NCI-H2107 (cell line): ENCODE measurements at regions not wholly inside any gene's neighbourhood (a gene's known extent, or its start where the extent isn't known, plus 50 kb on each side); places are given as distances from the start of the nearest gene placed in this dataset.

Experiments used
- DNase-seq: peaks from one replicate; lab custom pipeline; 2025; lab: John Stamatoyannopoulos, UW

DNA sequence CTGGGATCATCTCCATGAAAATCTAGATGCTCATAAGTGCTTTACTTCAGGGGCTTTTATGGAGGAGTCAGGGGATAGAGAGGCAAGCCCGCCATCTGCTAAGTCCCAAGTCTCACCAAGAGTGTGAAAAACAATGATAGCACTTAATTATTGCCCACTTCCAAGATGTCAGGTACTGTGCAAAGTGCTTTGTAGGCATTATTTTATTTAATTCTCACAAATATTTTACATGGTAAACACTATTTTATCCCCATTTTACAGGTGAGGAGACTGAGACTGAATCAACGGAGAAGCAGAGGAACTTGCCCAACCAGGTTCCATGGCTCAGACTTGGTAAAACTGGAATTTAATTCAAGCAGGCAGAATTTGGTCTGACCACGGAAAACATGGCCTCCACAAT is 147.5 kb downstream of the ACKR3 start:
- no peak for DNase-seq

DNA sequence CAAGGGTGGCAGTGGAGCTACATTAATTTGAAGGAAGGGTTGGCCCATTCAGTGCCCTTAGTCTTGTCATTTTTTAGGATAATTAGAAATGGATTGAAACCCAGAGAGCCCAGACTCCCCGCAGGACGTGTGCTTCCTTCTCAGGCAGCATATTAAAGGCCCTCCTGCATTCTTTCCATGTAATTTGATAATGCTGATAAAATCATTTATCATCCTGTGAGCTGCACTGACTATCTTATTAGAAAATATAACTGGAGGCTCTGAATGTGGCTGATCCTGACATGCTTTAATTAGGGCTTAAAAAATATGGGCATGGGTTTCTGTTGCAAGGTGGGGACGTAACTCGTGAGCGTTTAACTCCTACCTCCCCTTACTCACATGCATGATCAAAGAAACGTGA is 148.1 kb downstream of the ACKR3 start:
- DNase-seq, result no peak

DNA sequence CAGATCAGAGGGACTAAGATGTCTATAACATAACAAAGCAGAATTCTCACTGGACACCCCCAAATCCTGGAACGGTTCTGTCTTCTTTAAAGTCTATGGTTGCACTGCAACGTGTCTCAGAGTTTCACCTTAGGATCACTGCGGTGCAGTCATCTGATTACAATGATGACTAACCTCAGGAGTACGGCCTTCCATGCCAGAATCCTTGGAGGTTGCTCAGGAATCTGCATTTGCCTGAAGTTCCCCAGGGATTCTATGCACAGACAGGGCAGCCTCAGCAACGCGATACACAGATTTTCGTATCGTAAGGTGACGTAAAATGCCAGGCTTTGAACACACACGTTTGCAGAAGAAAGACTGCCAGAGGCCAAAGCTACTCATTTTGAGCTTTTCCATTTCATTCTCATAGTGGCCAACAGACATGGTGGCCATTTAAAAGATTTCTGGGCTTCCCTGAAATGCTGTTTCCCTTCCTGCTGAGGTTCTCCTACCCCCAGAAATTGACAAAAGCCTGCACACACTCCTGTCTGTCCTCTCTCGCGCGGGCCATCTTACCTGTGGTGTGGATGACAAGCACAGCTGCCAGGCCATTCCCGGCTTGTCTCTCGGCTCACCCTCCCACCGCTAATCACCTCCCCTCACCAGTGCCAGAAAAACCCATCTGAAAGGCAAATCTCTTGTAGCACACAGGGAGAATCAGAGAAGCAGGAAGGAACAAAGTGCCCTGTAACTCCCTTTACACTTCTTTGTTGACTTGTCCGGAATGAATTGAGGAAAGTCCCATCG is 148.8 kb downstream of the ACKR3 start:
- DNase-seq, result no peak

DNA sequence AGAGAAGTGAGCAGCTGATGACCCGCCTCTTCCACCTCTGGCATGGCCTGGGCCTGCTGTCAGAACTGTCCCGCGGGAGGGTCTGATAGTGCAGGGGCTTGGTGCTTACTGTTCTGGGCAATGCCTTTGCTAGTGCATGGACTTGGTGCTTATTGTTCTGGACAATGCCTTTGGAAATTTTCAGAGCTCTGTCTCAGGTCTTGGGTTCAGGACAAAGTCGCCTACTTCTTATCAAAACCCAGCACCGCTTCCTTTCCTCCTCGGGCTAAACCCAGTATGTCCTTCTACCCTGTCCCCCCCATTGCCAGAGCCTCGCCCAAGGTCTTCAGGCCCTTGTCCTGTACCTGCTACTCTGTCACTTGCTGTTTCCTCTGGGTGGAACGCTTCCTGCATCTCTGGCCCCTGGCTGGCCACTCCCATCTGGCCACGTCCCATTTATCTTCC is 149.6 kb downstream of the ACKR3 start:
- DNase-seq, result no peak

DNA sequence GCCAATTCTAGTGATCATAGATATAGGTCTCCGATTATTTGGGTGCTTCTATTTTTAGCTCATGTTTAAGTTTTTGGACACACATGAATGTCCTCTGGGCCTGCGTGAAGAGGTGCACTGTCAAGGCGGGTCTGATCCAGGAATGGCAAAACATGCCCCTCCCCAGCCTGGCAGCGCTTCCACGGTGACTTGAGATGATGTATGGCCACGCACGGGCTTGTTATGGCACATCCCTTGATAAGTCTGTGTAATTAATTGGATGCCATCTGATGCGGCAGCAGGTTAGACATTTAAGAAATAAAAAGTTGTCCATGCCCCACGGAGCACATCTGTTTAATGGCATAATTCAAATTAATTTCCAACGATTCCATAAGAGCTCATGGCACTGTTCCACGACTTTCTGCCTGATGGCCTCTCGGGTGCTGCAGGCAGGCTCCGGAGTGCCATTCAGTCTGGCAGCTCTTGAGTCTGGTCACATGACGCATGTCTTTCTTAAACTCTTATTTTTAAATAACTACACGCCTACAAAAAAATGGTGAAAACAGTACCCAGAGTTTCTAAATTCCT is 151.4 kb downstream of the ACKR3 start:
- DNase-seq, result no peak

DNA sequence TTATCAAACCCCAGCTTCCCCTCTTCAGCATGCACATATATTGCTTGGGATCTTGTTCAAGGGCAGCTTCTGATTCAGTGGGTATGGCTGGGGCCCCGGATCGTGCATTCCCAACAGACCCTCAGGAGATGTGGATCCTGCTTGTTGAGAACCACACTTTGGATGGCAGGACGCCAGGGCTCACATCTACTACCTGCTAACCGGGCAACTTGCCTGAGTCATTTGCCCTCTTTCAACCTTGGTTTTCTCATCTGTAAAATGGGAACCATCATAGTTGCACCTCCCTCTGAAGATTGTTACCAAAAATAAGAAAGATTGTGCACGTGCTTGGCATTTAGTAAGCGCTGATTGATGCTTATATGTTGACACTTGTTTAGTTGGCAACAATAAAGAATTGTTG is 154.6 kb downstream of the ACKR3 start:
- no peak for DNase-seq

DNA sequence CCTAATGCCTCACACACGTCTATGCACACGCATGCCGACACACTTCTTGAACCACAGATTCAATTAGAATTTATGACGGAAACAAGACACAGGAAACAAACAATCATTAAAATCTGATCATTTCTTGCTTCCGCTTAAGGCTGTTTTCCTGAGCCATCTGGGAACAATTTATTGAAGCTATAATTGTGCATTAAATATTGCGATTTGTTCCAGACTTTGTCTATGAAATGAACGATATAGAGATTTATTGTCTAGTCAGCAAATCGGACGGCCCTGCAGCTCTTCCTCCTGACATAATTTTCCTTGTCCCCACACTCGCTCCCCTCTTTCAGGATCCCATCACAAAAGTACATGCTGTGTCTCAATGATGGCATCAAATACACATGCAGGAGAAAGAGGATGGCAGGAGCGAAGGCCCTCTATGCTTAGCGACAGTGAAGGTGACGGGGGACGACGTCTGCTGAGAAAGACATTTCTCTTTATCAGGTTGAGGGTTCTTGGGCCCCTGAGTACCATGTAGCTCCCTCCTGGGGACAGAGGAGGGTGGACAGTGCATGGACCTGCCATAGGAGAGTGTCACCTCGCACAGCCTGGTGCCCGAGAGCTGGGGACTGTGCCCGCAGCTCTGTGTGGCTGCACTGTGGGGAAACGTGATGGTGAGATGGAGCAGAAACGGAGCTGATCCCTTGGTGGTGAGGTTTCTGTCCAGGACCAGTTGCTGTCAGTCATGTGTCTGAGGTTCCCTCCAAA is 157.3 kb downstream of the ACKR3 start:
- no peak for DNase-seq

DNA sequence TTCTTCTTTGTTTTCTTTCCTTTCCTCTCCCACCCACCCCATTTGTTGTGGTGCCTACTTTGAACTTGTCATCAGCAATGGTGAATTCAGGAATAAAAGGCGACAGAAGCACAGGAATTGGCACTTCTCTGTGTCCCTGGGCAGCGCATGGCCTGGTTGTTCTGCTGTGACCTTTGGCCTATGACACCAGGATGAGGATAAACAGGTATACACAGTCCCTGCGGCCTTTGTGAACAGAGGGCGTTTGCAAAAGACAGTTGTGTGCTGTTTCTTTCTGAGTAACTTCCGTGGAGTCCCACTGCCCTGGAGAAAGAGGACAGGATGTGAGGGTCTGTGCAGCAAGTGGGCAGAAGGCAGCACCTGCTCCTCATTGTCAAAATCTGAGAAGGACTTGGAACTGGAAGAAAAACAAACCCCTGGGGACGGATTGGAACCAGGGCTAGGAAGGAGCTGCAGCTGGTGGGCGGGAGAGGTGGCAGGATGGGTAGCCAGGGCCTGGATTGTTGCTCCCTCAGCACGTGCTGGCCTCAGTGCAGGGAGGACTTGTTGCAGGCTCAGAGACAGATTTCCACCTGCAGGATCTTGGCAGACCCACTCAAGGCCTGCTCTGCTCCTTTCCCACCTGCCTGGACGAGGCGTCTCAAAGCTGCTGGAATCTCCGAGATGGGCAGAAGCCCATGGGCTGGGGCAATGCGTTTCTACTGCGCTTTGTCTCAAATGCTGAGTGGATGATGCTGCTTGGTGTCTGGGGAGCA is 159.5 kb downstream of the ACKR3 start:
- DNase-seq, result no peak

DNA sequence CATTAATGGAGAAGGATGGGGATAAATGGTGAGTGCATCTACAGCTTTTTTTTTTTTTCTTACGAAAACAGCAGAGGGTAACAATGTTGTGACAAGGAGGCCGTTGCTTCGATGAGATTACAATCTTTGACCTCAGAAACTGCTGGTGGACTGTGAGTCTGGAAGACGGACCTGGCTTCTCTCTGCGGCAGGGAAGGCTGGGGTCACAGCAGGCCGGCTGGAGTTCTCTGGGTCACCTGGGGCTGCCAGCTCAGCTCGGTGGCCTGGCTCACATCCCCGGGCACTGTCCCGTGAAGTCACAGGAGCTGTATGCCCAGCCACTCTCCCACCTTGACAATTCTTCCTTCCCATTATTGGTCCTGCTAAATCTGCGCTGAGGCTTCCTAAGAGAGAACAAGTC is 160.8 kb downstream of the ACKR3 start:
- DNase-seq, result no peak

DNA sequence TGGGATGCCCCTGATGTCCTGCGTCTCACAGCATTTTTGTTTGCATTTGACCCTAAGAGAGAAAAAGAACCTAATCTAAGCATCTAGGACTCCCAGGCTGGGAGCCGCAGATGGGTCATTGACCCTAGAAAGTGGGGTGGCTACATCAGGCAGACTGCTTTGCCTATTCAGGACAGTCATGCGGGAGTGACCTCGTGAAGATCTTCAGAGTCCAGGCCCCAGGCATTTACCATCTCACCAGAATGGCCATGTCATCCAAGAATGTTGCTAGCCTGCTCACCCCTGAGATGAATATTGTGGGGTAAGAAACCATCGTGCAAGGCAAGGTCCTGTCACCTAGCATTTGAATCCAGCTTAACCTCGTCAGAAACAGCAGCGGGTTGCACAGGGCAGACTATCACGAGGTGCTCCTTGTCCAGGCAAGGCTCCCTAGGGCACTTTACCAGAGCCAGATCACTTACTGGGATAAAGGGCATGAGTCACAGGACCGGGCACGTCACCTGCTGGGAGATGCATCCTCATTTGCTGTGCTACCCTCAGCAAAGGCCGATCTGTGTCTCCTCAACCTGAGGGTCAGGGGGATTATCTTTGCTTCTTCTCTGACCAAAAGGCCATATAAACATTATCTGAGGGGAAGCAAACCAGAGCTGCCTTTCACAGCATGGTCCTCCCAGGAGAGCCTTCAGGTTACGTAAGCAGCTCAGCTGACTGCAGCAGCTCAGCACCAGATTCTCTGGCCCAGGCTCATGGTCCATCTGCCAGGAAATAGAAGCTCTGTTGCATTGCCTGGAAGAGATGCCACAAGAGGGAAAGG is 162.3 kb downstream of the ACKR3 start:
- DNase-seq, result no peak

DNA sequence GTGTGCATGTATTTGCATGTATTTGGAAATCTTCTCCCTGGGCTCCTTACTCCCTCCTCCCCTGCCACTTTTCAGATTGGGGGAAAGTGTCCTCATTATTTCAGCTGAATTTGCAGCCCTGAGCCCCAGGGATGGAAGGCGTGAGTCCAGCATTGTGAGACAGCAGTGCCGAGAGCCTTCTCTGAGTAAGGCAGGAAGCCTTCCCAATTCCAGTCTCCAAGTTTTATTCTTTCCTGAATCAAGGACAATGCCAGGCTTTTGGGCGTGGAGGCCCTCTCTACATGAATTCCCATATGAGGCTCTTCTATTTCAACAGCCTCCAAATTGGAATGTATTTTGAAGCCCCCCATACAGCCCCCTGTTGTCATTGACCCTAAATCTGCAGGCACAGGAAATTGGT is 163.5 kb downstream of the ACKR3 start:
- no peak for DNase-seq

DNA sequence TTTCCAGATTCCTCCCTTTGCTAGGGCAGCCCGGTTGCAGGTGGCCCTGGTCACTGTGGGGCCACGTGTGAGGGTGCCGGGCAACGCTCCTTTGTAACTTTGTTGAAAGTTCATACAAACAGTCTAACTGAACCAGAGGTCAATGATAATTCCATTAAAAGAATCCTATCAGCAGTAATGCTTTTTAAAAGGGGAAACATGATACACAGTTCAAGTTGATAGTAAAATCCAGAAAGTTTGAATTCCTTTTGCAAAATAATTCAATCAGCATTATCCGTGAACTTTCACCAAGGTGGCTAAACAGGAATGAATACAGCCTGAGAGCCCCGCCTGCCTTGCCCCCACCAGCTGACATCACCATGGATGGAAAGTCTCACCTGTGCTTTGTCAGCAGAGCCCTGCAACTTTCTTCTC is 166.2 kb downstream of the ACKR3 start:
- no peak for DNase-seq

DNA sequence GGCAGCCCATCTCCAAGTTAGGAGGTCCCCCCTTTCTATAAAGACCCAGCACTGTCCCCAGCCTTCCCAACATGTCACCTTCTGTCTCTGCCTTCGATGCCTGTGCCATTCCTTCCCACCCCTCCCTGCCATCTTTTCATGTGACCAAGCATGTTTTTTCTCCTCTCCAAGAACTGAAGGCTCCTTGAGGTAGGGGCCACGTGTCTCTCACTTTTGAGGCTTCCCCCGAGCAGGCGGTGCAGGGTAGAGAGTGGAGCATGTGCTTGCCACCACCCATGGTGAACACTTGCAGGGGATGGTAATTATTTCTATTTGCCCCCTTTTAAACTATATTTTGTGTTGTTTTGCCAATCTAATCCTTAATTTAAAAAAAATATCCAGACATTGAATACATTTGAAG is 168.4 kb downstream of the ACKR3 start:
- no peak for DNase-seq

DNA sequence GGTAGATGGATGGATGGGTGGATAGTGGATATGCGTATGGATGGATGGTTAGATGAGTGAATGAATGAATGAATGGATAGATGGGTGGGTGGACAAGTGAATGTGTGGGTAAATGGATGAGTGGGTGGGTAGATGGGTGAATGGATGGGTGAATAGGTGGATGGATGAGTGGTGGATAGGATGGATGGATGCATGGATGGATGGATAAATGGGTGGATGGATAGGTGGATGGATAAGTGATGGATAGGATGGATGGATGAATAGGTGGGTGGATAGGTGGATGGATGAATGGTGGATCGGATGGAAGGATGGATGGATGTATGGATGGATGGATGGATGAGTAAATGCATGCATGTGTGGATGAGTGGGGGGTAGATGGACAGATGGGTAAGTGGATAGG is 169.3 kb downstream of the ACKR3 start:
- DNase-seq, result no peak

DNA sequence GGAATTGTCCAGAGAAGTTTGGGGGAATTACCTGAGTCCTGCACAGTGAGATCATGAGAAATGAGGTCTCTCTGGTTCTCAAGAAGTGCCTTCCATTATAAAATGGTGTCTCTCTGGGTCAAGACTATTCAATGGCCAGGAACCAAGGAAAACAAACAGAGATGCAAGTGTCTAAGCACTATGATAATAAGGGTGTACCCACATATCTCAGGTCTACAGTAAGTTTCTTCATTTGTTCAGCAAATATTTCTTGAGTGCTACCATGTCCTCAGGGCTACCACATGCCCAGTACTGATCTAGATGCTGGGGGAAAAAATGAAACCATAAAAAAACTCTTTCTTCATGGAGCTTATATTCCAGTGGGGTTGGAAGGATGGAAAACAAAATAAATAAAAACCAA is 170.0 kb downstream of the ACKR3 start:
- DNase-seq, result no peak

DNA sequence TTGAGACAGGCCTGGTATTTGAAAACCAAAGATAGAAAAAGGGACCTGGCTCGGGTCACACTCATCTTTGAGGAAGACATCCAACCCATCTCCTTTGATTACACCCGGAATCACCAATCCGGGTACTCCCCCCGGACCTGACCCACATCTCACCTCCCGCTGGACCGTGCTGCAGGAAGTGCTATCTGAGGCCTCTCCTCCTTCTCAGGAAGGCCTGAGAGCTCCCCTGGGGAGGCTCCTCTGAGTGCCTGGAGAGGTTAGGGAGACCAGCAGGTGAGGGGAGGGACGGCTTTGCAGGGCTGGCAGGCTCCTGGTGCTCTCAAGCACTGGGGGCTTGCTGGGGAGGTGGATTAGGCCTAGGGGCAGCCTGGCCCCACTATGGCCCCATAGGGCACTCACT is 170.9 kb downstream of the ACKR3 start:
- no peak for DNase-seq

DNA sequence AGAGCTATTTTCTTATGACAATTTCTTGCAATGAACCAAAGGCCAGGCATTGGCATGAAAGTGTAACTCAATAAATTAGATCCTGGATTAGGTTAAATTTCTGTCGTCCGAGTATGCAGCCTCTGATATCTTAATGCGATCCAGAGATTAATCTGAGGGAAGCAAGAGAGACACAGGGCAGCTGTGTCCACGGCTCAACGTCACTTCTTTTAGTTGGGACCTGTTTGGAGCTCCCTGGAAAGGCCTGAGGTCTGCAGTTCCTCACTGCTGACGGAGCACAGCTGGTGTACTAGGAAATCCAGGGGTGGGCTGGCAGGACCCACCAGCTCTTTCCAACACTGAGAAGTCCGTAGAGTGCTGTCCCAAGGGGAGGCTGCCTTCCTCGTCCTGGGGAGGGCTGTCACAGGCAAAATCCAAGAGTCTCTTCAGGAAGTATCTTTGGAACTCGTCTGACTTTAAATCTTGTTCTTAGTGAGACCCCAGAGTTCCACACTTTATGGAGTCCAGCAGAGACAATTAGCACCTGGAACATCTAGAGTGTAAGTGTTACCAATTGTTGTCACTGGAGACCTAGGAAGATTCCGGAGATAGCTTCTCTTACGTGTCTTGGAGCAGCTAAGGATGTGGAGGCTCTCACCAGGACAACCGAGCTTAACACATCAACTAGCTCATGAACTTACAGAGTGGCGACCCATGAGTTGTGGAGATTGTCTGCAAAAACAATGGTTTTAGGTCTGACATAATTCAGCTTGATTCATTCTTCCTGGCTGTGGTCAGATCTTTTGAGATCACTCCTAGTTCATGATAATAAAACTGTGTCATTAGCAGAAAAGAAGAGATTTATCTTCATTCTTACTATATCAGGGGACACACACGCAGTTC is 173.7 kb downstream of the ACKR3 start:
- DNase-seq, result no peak

DNA sequence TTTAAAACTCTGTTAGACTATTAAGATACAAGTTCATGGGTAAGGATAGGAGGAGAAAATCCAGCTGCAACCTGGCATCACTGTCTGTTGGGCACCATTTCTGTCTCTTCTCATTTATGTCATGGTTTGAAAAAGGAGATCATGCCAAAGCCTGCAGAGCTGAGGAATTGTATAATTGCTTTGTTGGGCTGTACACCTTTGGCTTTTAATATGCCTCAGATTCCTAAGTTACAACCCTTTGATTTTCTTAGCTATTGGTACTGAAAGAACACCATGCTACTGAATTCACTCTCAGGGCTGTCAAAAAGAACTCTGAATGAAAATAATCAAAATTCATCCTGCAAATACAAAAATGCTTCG is 174.3 kb downstream of the ACKR3 start:
- DNase-seq, result no peak

DNA sequence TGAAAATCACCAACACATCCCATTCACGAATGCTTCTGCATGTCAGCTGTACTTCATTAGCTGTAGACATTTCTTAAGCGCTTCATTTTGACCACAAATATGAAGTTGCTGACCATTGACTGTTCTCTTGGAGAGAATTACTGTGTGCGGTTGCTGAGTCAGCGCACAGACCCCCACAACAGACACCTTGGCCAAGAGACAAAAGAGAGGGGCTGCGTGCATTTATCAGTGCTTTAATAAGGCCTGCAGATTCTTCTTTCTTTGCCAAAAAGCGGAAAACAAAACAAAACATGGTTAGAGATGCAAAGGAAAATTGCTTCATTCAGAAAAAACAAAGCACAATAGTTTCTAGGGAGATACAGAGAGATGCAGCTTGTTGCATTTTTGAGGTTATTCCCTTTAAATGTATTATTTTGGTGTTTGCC is 174.7 kb downstream of the ACKR3 start:
- DNase-seq, result no peak

DNA sequence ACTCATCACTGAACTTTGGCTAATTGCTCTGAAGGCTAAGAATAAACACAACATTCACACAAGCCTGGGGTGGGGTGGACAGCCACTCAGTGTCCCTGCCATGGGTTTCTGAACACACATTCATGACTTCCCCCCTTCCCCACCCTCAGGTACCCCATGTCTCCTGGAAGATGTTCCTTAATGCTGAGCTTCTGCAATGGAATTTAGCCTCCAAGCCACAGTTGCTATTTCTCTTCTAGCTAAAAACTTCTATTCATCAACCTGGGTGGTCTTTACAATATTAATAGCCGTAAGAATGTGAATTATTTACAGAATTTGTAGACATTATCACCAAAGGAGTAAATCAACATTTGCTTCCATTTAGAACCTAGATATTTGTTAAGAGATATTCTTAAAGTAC is 175.1 kb downstream of the ACKR3 start:
- DNase-seq, result no peak
